ENCODE measurements at regions not wholly inside any gene's neighbourhood (a gene's known extent, or its start where the extent isn't known, plus 50 kb on each side); places are given as distances from the start of the nearest gene placed in this dataset.

DNA sequence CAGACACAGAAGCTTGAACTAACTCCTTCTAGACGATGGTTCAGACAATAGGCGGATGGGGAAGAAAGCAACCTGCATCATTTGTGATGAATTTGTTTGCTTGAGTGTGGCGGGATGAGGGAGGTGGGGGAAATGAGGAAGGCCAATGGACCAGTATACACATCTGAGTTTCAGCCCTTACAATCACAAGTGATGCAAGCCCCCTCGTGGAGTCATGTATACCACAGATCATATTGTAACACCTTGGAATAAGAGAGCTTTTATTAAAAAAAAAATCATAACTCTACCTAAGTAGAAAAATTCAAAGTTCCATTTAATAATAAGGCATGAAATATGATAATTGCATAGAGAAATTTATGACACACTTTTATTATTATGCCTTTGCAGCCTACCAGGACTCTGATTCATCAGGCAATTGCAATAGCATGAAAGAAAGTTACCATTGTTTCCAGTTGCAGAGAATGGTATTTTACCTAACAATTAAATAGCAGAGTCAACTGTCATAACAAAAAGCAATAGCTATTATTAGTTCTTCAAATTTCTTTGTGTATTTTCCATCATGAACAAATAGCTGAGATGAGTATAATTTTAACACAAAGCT, 230.2 kb upstream of the AKR1E2 start:
- no peak overlapping the region for H3K18ac ChIP-seq (ENCODE audit: insufficient read length, low read depth, low read length)
- H4K5ac ChIP-seq (ENCODE audit: insufficient read length, low read depth, low read length), result no peak overlapping the region
- no peak overlapping the region for H3K23ac ChIP-seq (ENCODE audit: insufficient read length, low read depth, low read length)
- Mint-ChIP-seq H3K27ac (no peak overlapping the region), H3K4me3 (no peak overlapping the region), H3K4me1 (no peaks in the 10 kb centered on the region), H3K9me3 (no peaks in the 10 kb centered on the region), H3K36me3 (ENCODE audit: insufficient read depth in 1 of 3, low read depth in 3 of 3) (no peaks in the 10 kb centered on the region; a peak in 1 of 7 replicates), H3K27me3 (ENCODE audit: low read depth) (no peaks in the 10 kb centered on the region)
- H3K79me1 ChIP-seq (ENCODE audit: insufficient read depth, low read depth, low read length, poor library complexity, severe bottlenecking), result no peaks in the 10 kb centered on the region
- H3K27ac ChIP-seq (ENCODE audit: insufficient read length, low read depth, low read length), result no peak overlapping the region
- no peaks in the 10 kb centered on the region for H4K20me1 ChIP-seq (ENCODE audit: control insufficient read depth, insufficient read depth, insufficient read length)
- no peak overlapping the region for H3K4ac ChIP-seq (ENCODE audit: low read depth, low read length)
- no peak overlapping the region for H3K4me2 ChIP-seq (ENCODE audit: insufficient read depth, insufficient read length, low read length)
- H3K56ac ChIP-seq (ENCODE audit: insufficient read length, low read depth, low read length), result no peak overlapping the region
- no CpG with 5 or more reads among the region's 4 CpGs for WGBS (ENCODE audit: extremely low coverage, insufficient read length, low lambda C conversion rate)
- H3K9ac ChIP-seq (ENCODE audit: extremely low read depth, insufficient read length, low read length), result no peak overlapping the region
- no peaks in the 10 kb centered on the region for H3K9me3 ChIP-seq (ENCODE audit: control insufficient read depth, low read depth, low read length)
- DNase-seq, result no peak
- no peaks in the 10 kb centered on the region for H3K4me1 ChIP-seq (ENCODE audit: insufficient read depth, low read length)
- no peak overlapping the region for H2BK20ac ChIP-seq (ENCODE audit: low read depth, low read length, poor library complexity, severe bottlenecking)
- no peak overlapping the region for H2BK5ac ChIP-seq (ENCODE audit: insufficient read length, low read length)
- no peaks in the 10 kb centered on the region for H3K79me2 ChIP-seq (ENCODE audit: insufficient read depth, low read length)
- H2AFZ ChIP-seq (ENCODE audit: low read length), result no peak overlapping the region
- no peaks in the 10 kb centered on the region for H3K27me3 ChIP-seq (ENCODE audit: insufficient read depth, low read length)
- no peak overlapping the region for H3T11ph ChIP-seq (ENCODE audit: low read length)
- TF ChIP-seq, protein P1, sequence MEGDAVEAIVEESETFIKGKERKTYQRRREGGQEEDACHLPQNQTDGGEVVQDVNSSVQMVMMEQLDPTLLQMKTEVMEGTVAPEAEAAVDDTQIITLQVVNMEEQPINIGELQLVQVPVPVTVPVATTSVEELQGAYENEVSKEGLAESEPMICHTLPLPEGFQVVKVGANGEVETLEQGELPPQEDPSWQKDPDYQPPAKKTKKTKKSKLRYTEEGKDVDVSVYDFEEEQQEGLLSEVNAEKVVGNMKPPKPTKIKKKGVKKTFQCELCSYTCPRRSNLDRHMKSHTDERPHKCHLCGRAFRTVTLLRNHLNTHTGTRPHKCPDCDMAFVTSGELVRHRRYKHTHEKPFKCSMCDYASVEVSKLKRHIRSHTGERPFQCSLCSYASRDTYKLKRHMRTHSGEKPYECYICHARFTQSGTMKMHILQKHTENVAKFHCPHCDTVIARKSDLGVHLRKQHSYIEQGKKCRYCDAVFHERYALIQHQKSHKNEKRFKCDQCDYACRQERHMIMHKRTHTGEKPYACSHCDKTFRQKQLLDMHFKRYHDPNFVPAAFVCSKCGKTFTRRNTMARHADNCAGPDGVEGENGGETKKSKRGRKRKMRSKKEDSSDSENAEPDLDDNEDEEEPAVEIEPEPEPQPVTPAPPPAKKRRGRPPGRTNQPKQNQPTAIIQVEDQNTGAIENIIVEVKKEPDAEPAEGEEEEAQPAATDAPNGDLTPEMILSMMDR (conservative IDR thresholded peaks at IDR 0.05), result no peak
- H2BK15ac ChIP-seq (ENCODE audit: low read depth, low read length), result no peak overlapping the region
- H2BK12ac ChIP-seq (ENCODE audit: insufficient read length, low read depth, low read length), result no peak overlapping the region
- no peak overlapping the region for H4K8ac ChIP-seq (replicated peaks; ENCODE audit: insufficient read length, low read depth, low read length)
- H2BK120ac ChIP-seq (ENCODE audit: low read depth, low read length, poor library complexity, severe bottlenecking), result no peak overlapping the region
- H3K14ac ChIP-seq (ENCODE audit: insufficient read depth, low read length), result no peak overlapping the region
- no peaks in the 10 kb centered on the region for H3K23me2 ChIP-seq (ENCODE audit: insufficient read length, low read depth, low read length, poor library complexity, severe bottlenecking)
- no peak overlapping the region for H2AK5ac ChIP-seq (ENCODE audit: insufficient read length, low read length)
- no peak overlapping the region for H4K91ac ChIP-seq (ENCODE audit: insufficient read length, low read depth, low read length)
